ENCODE measurements at regions not wholly inside any gene's neighbourhood (a gene's known extent, or its start where the extent isn't known, plus 50 kb on each side); places are given as distances from the start of the nearest gene placed in this dataset.
"Not testable (repeated sequence)": the region's sequence is repeated elsewhere in the genome, so short reads cannot be mapped to it uniquely, and the experiment has no call there.

GRCh38 chr3:132084982-132085381, 50.2 kb upstream of the CPNE4 start:
- no peak for DNase-seq (ENCODE audit: low spot score)

GRCh38 chr3:132087356-132087755, 52.5 kb upstream of the CPNE4 start:
- no peak for DNase-seq (ENCODE audit: low spot score)

- no peak for DNase-seq (ENCODE audit: low spot score)
Measured at GRCh38 chr3:132088291-132088690, 53.5 kb upstream of the CPNE4 start.

GRCh38 chr3:132090921-132091320, 56.1 kb upstream of the CPNE4 start:
- no peak for DNase-seq (ENCODE audit: low spot score)

GRCh38 chr3:132116601-132117000, 81.8 kb upstream of the CPNE4 start:
- no peak for DNase-seq (ENCODE audit: low spot score)

- DNase-seq (ENCODE audit: low spot score), result no peak
Measured at GRCh38 chr3:132117642-132118041, 82.8 kb upstream of the CPNE4 start.

- DNase-seq (ENCODE audit: low spot score), result no peak
Measured at GRCh38 chr3:132119531-132119930, 84.7 kb upstream of the CPNE4 start.

- DNase-seq (ENCODE audit: low spot score), result no peak
Measured at GRCh38 chr3:132124096-132124495, 89.3 kb upstream of the CPNE4 start.

- DNase-seq (ENCODE audit: low spot score), result no peak
Measured at GRCh38 chr3:132124651-132125284, 90.0 kb upstream of the CPNE4 start.

GRCh38 chr3:132134611-132135010, 99.8 kb upstream of the CPNE4 start:
- no peak for DNase-seq (ENCODE audit: low spot score)

GRCh38 chr3:132135628-132136333, 101.0 kb upstream of the CPNE4 start:
- DNase-seq (ENCODE audit: low spot score), result no peak

GRCh38 chr3:132136334-132136716, 101.5 kb upstream of the CPNE4 start:
- no peak for DNase-seq (ENCODE audit: low spot score)

- DNase-seq (ENCODE audit: low spot score), result not testable (repeated sequence)
Measured at GRCh38 chr3:132136902-132137301, 102.1 kb upstream of the CPNE4 start.

GRCh38 chr3:132145833-132146232, 111.0 kb upstream of the CPNE4 start:
- DNase-seq (ENCODE audit: low spot score), result no peak

- no peak for DNase-seq (ENCODE audit: low spot score)
Measured at GRCh38 chr3:132154619-132155018, 119.8 kb upstream of the CPNE4 start.

- DNase-seq (ENCODE audit: low spot score), result no peak
Measured at GRCh38 chr3:132159145-132159544, 124.3 kb upstream of the CPNE4 start.

- no peak for DNase-seq (ENCODE audit: low spot score)
Measured at GRCh38 chr3:132160198-132160597, 125.4 kb upstream of the CPNE4 start.

GRCh38 chr3:132161608-132162007, 126.8 kb upstream of the CPNE4 start:
- no peak for DNase-seq (ENCODE audit: low spot score)

- no peak for DNase-seq (ENCODE audit: low spot score)
Measured at GRCh38 chr3:132164469-132165092, 129.8 kb upstream of the CPNE4 start.

- no peak for DNase-seq (ENCODE audit: low spot score)
Measured at GRCh38 chr3:132167870-132168269, 133.1 kb upstream of the CPNE4 start.

GRCh38 chr3:132174500-132174899, 139.7 kb upstream of the CPNE4 start:
- no peak for DNase-seq (ENCODE audit: low spot score)

GRCh38 chr3:132180337-132180791, 136.8 kb upstream of the ACP3 start:
- peak; percentile 8 for DNase-seq (ENCODE audit: low spot score)

GRCh38 chr3:132183811-132184210, 133.4 kb upstream of the ACP3 start:
- DNase-seq (ENCODE audit: low spot score), result no peak

Measured in germinal center (tissue), 1 donor.